ENCODE measurements at regions not wholly inside any gene's neighbourhood (a gene's known extent, or its start where the extent isn't known, plus 50 kb on each side); places are given as distances from the start of the nearest gene placed in this dataset.
A peak's percentile ranks its signal among the peaks of the same experiment; 100 is the strongest.

DNA sequence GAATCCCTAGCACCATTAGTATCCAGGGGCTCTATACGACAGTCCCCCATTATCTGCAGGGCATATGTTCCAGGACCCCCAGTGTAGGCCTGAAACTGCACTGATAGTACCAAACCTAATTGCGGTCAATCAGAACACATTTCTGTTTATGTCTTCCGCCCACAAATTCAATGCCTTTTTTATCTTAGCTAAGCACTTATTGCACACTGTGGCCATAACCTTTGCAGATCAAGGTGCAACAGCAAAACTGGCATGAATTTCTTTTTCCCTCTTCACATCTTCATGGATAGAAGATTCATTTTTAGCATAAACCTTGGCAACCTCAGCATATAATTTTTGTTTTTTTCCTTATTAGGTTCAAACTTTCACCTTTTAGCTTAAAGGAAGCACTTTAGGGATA lies 361.1 kb downstream of the DEPDC1B start:
- DNase-seq (ENCODE audit: low read depth, low spot score), result no peak

DNA sequence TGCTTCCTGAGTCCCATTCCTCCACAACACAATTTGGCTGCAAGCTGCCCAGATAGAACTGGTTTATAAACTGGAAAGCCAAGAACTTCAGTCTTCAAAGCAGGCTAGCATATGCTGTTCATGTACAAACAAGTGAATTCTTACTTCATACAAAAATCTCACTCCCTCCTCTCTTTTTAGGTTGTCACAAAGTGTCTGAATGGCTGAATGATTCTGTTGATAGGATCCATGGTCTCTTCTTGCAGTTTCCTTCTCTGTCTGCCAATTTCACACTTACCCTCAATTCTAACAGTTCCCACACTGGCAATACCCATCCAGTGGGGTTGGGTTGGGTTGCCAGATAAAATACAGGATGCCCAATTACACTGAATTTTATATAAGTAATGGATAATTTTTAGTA lies 363.5 kb downstream of the DEPDC1B start:
- no peak for DNase-seq (ENCODE audit: low read depth, low spot score)

DNA sequence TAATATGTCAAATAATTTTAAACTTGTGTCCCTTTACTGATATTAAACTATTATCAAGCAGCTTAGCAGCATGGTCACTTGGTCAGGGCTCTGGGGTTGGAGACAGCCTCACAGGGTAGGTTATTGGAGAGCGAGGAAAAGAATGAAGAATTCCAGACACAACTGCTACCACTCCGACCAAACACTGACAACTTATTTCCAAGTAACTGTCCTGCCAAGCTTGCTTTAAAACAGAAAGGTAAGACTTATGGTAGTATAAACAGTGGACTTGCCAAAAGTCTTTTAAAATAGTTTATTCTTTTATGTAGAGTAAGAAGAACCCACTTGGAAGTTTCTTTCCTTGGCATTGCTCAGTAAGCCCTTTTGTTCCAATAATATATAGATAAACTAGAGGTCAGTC lies 364.1 kb downstream of the DEPDC1B start:
- no peak for DNase-seq (ENCODE audit: low read depth, low spot score)

DNA sequence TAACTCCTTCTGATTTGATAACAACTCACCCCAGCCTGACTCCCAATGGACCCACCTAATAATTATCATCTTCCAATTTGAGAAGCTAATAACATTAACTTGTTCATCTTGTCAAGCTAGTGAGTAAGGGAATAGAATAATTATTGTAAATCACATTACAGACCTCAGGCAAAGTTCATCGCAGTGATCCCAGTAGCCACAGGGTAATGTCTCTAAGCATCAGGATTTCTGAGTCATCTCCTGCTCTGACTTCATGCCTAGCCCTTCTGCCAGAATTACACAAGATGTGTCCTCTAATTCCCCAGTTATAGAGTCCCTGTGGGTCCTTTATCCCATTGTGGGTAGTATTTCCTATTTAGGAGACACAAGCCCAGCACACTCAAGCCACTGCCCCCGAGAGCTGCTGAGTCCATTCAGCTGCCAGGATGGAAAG lies 365.7 kb downstream of the DEPDC1B start:
- peak; percentile 26 for DNase-seq (ENCODE audit: low read depth, low spot score)

DNA sequence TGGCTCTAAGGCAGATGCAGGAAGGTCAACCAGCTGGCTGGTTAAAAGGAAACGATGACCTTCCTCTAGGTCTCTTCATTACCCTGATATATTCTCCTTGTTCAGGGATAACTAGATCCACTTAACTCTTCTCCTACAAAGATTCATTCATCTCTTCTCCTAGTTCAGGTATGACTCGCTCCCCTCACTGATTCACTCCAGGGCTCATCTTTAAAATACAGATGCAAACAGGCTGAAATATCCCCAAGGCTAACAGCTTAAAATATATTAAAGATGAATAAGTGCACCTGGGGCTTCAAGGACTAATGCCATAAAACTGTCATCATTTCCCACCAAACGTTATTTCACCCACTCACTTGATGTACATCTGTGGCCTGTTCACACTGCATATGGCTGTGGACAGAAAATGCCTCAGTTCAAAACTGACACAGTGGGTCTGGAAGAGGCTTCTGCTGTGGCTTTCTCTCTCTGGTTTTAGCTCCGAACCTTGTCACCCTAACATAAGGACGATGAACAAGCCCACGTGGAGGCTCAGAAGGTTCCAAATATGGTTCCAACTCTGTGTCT lies 366.9 kb downstream of the DEPDC1B start:
- no peak for DNase-seq (ENCODE audit: low read depth, low spot score)

DNA sequence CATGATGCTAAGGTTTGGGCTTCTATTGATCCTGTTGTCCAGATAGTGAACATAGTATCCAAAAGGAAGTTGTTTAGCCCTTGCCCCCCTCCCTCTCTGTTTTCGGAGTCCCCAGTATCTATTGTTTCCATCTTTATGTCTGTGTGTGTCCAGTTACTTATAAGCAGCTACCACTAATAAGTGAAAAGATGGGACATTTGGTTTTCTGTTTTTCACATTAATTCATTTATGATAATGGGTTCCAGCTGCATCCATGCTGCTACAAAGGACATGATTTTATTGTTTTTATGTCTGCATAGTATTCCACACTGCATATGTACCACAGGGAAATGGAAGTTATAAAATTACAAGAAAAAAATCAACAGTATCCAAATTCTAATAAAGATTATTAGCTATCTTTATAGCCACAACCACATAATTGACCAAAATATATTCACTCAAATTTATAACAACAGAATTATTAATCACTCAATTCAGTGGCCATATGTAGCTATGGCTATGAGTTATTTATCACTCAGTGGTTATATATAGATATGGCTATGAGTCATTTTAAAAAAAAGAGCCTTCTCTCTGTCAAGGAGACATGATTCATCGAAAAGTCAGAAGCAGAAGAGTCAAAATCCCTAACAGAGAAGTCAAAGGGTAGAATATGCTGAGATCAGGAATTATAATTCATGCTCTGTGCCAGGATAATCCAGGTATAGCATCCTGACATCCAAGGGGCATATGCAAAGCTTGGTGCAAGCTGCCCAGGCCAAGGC lies 367.5 kb downstream of the DEPDC1B start:
- no peak for DNase-seq (ENCODE audit: low read depth, low spot score)

DNA sequence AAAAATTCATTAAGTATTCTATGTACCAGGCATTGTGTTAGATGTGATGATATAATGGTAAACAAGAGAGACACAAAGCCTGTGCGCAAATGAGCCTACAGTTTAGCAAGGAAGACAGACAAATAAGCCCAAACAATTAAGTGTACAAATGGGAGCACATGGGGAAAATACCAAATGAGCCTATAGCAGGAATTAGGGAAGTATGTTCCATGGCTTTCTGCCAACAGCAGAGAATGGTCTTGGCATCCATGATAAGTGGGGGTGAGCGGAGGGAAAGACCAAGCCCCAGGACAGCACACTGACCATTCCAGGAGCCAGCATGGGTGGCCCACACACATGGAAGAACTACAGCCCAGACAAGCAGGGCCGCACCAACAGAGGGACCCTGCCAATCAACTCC lies 369.7 kb downstream of the DEPDC1B start:
- no peak for DNase-seq (ENCODE audit: low read depth, low spot score)

DNA sequence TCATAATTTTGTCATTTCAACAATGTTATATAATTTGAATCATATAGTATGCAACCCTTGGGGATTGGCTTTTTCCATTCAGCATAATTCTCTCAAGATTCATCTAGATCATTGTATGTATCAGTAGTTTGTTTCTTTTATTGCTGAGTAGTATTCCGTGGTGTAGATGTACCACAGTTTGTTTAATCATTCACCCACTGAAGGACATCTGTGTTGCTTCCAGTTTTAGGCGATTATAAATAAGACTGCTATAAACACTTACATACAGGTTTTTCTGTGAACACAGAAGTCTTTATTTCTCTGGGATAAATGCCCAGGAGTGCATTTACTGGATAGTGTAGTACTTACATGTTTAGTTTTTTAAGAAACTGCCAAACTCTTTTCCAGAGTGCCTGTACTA lies 374.1 kb downstream of the DEPDC1B start:
- DNase-seq (ENCODE audit: low read depth, low spot score), result no peak

DNA sequence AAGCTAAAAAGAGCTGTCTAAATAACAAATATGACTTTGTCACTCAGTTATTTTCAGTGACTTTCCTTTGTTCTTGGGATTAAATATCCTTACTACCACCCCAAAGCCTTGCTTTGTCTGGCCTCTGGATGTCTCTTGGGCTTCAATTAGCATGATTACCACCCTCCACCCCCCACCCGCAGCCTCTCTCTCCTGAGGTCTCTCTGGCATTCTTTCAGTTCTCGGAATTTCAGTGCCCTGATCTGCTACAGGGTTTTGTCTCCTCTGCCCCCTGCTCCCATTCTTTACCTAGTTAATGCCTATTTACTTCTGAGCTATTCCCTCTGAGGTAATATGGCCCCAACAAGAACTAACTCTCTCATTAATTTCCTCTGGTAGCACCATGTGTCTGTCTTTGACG lies 376.4 kb downstream of the DEPDC1B start:
- DNase-seq (ENCODE audit: low read depth, low spot score), result no peak

DNA sequence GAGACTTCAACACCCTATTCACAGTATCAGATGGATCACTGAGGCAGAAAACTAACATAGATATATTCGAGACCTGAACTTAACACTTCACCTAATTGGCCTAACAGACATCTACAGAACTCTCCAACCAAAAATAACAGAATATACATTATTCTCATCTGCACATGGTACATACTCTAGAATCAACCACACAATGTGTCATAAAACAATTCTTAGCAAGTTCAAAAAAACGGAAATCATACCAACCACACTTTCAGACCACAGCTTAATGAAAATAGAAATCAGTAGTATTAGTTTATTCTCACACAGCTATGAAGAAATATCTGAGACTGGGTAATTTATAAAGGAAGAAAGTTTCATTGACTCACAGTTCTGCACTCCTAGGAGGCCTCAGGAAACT lies 387.9 kb downstream of the DEPDC1B start:
- no peak for DNase-seq (ENCODE audit: low read depth, low spot score)

DNA sequence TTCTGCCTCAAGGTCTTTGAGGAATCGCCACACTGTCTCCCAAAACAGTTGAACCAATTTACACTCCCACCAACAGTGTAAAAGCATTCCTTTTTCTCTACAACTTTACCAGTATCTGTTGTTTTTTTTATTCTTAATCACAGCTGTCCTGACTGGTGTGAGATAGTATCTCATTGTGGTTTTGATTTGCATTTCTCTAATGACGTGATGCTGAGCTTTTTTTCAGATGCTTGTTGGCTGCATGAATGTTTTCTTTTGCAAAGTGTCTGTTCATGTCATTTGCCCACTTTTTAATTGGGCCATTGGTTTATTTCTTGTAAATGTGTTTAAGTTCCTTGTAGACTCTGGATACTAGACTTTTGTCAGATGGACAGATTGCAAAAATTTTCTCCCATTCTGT lies 400.0 kb downstream of the DEPDC1B start:
- no peak for DNase-seq (ENCODE audit: low read depth, low spot score)

DNA sequence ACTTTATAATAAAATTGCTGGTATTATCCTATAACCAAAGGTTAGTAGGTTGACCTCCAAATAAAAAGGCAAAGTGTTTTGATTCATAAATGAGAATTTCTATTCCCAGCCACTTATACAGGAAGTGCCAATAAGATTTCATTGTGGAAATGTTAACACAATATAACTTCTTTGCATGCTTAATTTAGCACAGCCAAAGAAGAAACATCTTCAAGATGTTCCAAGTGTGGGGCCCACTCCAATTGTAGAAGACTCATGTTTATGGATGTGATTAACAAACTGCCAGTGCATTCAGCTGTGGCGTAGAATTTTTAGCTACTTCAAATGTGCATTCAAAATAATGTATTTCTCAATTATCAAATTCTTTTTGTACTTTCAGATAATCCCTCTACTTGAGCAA lies 402.3 kb downstream of the DEPDC1B start:
- DNase-seq (ENCODE audit: low read depth, low spot score), result no peak

DNA sequence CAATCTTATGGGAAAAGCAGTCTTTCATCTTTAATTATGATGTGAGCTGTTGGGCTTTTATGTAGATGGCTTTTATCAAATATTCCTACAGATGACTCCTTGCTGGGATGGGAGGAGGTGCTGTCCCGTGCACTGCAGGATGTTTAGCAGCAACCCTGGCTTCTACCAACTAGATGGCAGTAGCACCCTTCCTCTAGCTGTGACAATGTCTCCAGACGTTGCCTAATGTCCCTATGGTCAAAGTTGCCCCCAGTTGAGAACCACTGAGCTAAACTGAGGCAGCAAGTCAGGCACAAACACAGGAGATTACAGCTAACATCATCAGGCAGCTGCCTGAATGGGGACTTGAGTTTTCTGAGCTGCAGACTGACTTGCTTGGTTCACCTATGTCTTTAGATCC lies 401.9 kb upstream of the PDE4D start:
- DNase-seq (ENCODE audit: low read depth, low spot score), result no peak

DNA sequence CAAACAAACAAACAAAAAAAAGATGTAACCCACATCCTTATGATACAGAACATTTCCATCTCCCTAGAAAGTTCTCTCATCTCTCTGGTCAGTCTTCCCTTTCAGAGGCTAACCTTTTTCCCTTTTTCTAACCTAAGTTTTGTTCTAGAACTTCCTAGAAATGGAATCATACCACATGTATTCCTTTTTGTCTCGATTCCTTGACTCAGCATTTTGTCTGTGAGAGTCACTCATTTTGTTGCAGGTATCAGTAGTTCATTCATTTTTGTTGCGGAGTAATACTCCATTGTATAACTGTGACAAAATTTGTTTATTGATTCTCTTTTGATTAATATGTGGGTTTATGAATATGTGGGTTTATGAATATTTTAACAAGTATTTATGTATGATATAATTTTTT lies 400.0 kb upstream of the PDE4D start:
- no peak for DNase-seq (ENCODE audit: low read depth, low spot score)

DNA sequence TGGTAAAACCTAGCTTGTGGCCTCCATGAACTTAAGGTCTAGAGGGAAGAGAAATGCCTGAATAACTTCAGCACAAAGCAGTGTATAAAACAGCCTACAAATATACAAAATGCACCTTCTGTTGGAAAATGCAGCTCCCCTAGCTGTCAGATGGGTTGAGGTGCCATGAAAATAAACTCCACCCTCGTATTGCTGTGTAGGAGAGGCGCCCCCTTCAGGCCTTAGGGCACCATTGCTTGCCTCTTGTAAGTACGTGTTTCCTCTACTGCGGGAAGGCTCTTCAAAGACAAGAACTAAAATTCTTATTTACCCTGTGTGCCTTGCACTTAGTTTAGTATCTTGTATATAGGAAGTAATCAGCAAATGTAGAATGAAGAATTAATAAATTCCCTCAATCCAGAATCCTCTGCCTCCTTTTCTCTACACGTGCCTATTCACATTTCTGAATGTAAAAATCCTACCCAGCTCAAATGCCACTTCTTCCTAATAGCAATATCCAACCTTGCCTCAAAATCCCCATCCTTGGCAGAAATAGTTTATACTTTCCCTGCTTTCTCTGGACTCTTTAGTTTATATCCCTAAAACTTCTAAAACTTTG lies 393.7 kb upstream of the PDE4D start:
- DNase-seq (ENCODE audit: low read depth, low spot score), result peak; percentile 13

DNA sequence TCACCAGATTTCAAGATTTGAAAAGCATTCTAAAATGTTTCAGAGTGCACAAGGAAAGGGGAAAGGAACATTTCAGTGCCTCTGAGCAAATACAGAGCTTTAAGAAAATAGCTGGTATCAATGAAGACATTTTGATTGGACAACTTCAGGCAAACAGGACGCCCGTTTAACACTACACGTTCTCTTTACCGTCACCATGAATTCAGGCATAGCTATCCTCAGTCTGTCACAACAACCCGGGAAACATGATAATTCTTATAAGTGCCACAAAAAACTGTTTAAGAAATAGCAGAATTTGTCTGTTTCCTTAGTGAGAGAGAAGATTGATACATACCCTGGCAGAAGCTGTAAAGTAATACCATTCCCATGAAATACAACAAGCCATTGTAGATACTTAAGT lies 392.4 kb upstream of the PDE4D start:
- DNase-seq (ENCODE audit: low read depth, low spot score), result no peak

DNA sequence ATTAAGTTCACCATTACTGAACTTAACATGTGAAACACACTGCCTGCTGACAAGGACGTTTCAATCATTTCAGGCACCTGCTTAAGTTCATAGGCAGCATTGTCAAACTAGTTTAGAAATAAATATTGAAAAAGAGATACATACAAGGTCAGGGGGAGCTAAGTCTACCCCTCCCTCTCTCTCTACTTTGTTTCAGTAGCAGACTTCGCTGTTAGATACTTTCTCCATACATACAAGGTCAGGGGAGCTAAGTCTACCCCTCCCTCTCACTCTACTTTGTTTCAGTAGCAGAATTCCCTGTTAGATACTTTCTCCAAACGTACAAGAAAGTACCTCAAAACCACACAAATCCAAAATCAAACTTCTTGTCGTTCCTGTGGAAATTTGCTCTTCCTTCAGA lies 387.4 kb upstream of the PDE4D start:
- no peak for DNase-seq (ENCODE audit: low read depth, low spot score)

DNA sequence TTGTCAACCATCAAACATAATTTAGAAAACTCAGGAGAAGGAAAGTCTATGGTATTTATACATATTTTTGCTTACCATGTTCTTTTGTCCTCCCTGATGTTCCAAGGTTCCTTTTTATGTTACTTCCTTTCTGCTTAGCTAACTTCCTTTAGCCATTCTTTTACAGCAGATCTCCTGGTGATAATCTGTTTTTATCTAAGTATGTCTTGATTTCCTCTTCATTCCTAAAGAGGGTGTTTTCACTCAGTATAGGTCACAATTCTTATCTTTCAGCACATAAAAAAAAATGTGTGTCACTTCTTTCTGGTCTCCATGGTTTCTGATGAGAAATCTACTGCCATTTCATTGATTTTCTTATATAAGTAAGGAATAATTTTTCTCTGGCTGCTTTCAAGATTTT lies 384.4 kb upstream of the PDE4D start:
- DNase-seq (ENCODE audit: low read depth, low spot score), result no peak

DNA sequence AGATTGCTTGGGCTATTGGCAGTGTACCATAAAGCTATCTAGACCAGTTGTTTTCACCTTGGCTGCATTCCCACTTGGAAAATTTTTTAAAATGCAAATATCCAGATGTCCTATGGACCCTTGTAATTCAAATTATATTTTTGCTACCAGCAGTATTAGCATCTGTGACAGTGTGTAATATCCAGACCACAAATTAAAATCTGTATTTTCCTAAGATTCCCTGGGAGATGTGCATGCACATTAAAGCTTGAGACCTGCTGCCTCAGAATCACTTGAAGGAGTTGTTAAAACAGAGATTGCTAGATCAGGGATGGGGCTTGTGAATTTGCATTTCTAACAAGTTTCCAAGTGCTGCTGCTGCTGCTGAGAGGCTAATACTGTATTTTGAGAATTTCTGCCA lies 381.2 kb upstream of the PDE4D start:
- no peak for DNase-seq (ENCODE audit: low read depth, low spot score)

DNA sequence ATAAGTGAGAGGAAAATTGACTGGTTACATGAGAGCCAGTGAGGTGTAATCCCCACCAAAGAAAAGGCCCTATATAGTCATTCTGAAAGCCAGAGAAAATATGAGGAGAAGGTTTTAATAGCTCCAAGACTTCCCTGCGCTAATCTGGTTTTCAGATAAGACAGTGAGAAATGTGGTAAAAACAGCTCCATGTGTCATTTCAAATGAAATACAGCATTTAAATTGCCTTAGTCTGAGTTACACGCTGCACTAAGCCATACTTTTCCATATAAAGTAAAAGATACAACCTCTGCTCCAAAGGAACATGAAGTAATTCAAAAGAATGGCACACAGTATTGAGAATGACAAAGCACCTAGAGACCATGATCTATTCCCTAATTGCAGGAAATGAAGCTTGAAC lies 378.0 kb upstream of the PDE4D start:
- DNase-seq (ENCODE audit: low read depth, low spot score), result no peak

DNA sequence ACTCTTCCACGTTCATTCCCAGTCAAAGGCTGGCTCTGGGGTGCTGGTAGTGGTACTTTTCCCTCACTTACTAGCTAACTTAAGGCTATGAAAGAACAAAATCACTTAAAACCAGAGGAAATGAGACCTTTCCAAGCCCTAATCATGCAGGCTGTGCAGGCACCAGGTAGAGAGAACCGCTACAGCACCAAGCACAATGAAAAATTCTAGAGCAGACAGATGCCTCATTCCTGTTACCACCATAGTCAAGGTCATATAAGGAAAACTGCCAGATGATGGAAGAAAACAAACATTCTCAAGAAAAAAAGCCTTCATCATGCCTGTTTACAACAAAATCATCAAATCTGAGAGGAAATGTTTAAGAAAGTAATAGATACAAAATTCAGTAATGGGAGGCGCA lies 374.4 kb upstream of the PDE4D start:
- no peak for DNase-seq (ENCODE audit: low read depth, low spot score)

DNA sequence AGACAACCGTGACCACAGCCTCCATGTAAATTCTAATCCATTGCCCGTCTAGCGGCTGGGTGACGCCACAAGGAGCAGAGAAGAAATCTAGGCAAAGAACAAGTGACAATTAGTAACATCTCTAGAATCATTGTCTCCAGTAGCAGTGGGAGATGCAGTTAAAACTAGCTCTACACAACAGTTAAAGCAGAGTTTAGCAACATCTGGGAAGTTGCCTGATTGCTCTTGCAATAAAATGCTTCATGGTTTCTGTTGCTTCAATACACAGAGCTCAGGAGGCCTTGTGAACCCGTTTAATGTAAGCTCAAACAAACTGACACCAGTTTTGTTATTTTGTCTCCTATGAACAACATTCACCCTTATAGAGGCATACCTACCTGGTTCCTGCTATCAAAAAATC lies 369.8 kb upstream of the PDE4D start:
- DNase-seq (ENCODE audit: low read depth, low spot score), result no peak

DNA sequence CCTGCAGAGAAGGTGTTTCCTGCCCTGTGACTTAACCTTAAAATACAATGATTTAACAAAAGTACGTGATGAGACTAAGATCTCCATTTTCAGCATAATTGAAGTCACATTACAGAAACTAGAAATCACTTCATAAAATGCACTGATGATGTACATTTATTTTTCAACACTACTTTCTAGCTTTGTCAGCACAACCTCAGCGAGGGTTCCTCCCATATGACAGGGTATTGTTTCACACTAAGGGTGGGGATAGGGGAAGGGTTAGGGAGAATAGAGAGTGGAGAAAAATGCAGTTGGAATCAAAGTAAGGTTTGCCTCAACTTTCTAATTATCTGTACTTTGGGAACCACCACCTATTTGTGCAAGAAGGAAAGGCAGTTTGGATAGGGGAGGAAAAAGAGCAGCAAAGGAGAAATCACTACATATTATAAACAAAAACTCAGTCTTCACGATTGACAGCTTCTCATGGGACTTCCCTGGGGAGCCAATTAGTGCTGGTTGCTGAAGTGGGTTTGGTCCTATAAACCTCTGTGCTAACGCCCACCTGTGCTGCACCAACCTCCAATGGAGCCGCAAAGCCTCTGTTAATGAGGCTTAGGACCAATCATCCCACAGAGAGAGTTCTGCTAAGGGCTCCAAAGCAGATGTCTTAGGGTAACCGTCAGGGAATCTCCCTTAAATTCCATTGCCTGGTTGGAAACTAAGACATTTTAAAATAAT lies 369.2 kb upstream of the PDE4D start:
- DNase-seq (ENCODE audit: low read depth, low spot score), result no peak
